GM21786 (cell line): ENCODE measurements at regions not wholly inside any gene's neighbourhood (a gene's known extent, or its start where the extent isn't known, plus 50 kb on each side); places are given as distances from the start of the nearest gene placed in this dataset.
A peak's percentile ranks its signal among the peaks of the same experiment; 100 is the strongest.

ENCODE experiments used
- ATAC-seq: cut with Tn5 transposase; IDR thresholded peaks from one replicate; pipeline ENCODE4 v1.9.1; 2021; ENCODE audit not compliant: unreplicated experiment

GRCh38 chr4:185892165-185892564 lies 80.2 kb upstream of the SORBS2 start:
- no peak for ATAC-seq

- ATAC-seq = no peak
Measured at GRCh38 chr4:185893500-185893899, 81.5 kb upstream of the SORBS2 start.

GRCh38 chr4:185894481-185894880 lies 82.5 kb upstream of the SORBS2 start:
- no peak for ATAC-seq

- ATAC-seq = no peak
Measured at GRCh38 chr4:185895351-185895750, 83.4 kb upstream of the SORBS2 start.

- no peak for ATAC-seq
Measured at GRCh38 chr4:185895866-185896265, 83.9 kb upstream of the SORBS2 start.

GRCh38 chr4:185896817-185897488 lies 85.0 kb upstream of the SORBS2 start:
- ATAC-seq = peak; percentile 69

- ATAC-seq = no peak
Measured at GRCh38 chr4:185898413-185898812, 86.4 kb upstream of the SORBS2 start.

GRCh38 chr4:185899833-185900232 lies 87.8 kb upstream of the SORBS2 start:
- no peak for ATAC-seq

GRCh38 chr4:185902654-185903053 lies 90.7 kb upstream of the SORBS2 start:
- no peak for ATAC-seq

- ATAC-seq = no peak
Measured at GRCh38 chr4:185903205-185903604, 91.2 kb upstream of the SORBS2 start.

GRCh38 chr4:185904381-185904780 lies 92.4 kb upstream of the SORBS2 start:
- no peak for ATAC-seq

- ATAC-seq = no peak
Measured at GRCh38 chr4:185909972-185910371, 98.0 kb upstream of the SORBS2 start.

GRCh38 chr4:185911556-185912064 lies 99.6 kb upstream of the SORBS2 start:
- ATAC-seq = no peak

- ATAC-seq = no peak
Measured at GRCh38 chr4:185912779-185913178, 100.8 kb upstream of the SORBS2 start.

- no peak for ATAC-seq
Measured at GRCh38 chr4:185914583-185915199, 102.7 kb upstream of the SORBS2 start.

- ATAC-seq = no peak
Measured at GRCh38 chr4:185915271-185915670, 103.3 kb upstream of the SORBS2 start.

GRCh38 chr4:185915817-185916216 lies 103.8 kb upstream of the SORBS2 start:
- no peak for ATAC-seq

- no peak for ATAC-seq
Measured at GRCh38 chr4:185916231-185916630, 104.2 kb upstream of the SORBS2 start.

GRCh38 chr4:185916683-185917082 lies 104.7 kb upstream of the SORBS2 start:
- no peak for ATAC-seq

- no peak for ATAC-seq
Measured at GRCh38 chr4:185919107-185919506, 107.1 kb upstream of the SORBS2 start.

GRCh38 chr4:185920171-185920570 lies 108.2 kb upstream of the SORBS2 start:
- no peak for ATAC-seq

- ATAC-seq = no peak
Measured at GRCh38 chr4:185920691-185921260, 108.8 kb upstream of the SORBS2 start.
